ENCODE measurements at regions not wholly inside any gene's neighbourhood (a gene's known extent, or its start where the extent isn't known, plus 50 kb on each side); places are given as distances from the start of the nearest gene placed in this dataset.

- Mint-ChIP-seq H3K9me3 (ENCODE audit: unreplicated experiment) (no peaks in the 10 kb centered on the region), H3K36me3 (ENCODE audit: unreplicated experiment) (no peaks in the 10 kb centered on the region), H3K27ac (ENCODE audit: unreplicated experiment) (no peak overlapping the region), H3K27me3 (ENCODE audit: unreplicated experiment) (peaks cover 5% of the 10 kb centered on the region), H3K4me1 (ENCODE audit: low read depth, unreplicated experiment) (peaks cover 2% of the 10 kb centered on the region), H3K4me3 (ENCODE audit: unreplicated experiment) (no peak overlapping the region)
- DNase-seq = no peak
- TF ChIP-seq CTCF (IDR thresholded peaks at IDR 0.05; ENCODE audit: partially characterized antibody, unreplicated experiment) = no peak
Observed at GRCh38 chr5:173480896-173481295, 135.6 kb downstream of the BOD1 start.

- peaks cover 2% of the 10 kb centered on the region for H3K4me1 Mint-ChIP-seq (ENCODE audit: low read depth, unreplicated experiment)
- no peak overlapping the region for H3K27ac Mint-ChIP-seq (ENCODE audit: unreplicated experiment)
- no peak overlapping the region for H3K4me3 Mint-ChIP-seq (ENCODE audit: unreplicated experiment)
- TF ChIP-seq CTCF (IDR thresholded peaks at IDR 0.05; ENCODE audit: partially characterized antibody, unreplicated experiment) = no peak
- H3K9me3 Mint-ChIP-seq (ENCODE audit: unreplicated experiment) = no peaks in the 10 kb centered on the region
- no peak for DNase-seq
- H3K27me3 Mint-ChIP-seq (ENCODE audit: unreplicated experiment) = peaks cover 5% of the 10 kb centered on the region
- no peaks in the 10 kb centered on the region for H3K36me3 Mint-ChIP-seq (ENCODE audit: unreplicated experiment)
Observed at GRCh38 chr5:173479711-173480110, 136.7 kb downstream of the BOD1 start.

DNA sequence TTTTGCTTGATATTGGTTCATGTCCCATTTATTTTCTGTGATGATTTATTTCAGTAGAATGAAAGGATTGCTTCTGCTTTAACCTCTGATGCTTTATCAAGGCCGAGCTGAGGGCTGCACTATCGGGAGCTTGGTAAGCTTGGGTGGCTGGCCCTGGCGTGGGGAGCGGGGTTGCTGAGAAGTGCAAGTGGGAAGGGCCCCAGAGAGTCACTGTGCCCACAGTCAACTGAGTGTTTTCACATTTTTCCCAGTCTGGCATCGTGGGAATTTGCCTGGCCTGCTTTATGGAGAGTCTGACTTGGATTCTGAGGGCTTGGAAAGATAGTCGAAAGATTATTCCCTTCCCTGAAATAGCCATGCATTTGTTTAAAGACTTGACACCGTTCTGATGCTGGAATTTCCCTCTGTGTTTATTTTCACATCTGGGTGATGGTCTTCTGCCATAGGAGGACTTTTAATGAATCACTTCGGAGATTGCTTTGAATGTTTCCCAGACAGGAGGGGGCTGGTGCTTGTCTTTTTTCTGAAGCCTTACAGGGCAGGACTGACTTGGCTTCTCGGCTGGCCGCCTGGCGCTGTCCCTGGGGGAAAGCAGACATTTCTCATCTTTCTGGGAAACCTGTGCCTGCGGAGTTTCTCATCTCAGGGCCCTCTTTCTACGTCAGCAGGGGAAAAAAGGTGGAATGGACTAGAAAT is 139.0 kb downstream of the BOD1 start:
- peaks cover 2% of the 10 kb centered on the region for H3K4me1 Mint-ChIP-seq (ENCODE audit: low read depth, unreplicated experiment)
- H3K36me3 Mint-ChIP-seq (ENCODE audit: unreplicated experiment) = no peaks in the 10 kb centered on the region
- no peak for TF ChIP-seq CTCF (IDR thresholded peaks at IDR 0.05; ENCODE audit: partially characterized antibody, unreplicated experiment)

GRCh38 chr5:173475780-173476179 is 140.7 kb downstream of the BOD1 start:
- Mint-ChIP-seq H3K36me3 (ENCODE audit: unreplicated experiment) (no peaks in the 10 kb centered on the region), H3K27ac (ENCODE audit: unreplicated experiment) (no peak overlapping the region), H3K4me3 (ENCODE audit: unreplicated experiment) (no peak overlapping the region), H3K27me3 (ENCODE audit: unreplicated experiment) (peaks cover 2% of the 10 kb centered on the region), H3K9me3 (ENCODE audit: unreplicated experiment) (no peaks in the 10 kb centered on the region), H3K4me1 (ENCODE audit: low read depth, unreplicated experiment) (peaks cover 2% of the 10 kb centered on the region)
- DNase-seq = no peak
- no peak for TF ChIP-seq CTCF (IDR thresholded peaks at IDR 0.05; ENCODE audit: partially characterized antibody, unreplicated experiment)

More for the DNA sequence above, 139.0 kb downstream of the BOD1 start:
- Mint-ChIP-seq H3K9me3 (ENCODE audit: unreplicated experiment) (no peaks in the 10 kb centered on the region), H3K4me3 (ENCODE audit: unreplicated experiment) (no peak overlapping the region), H3K27me3 (ENCODE audit: unreplicated experiment) (peaks cover 2% of the 10 kb centered on the region), H3K27ac (ENCODE audit: unreplicated experiment) (no peak overlapping the region)
- no peak for DNase-seq

GRCh38 chr5:173474881-173475287 is 141.6 kb downstream of the BOD1 start:
- Mint-ChIP-seq H3K27me3 (ENCODE audit: unreplicated experiment) (peaks cover 2% of the 10 kb centered on the region), H3K4me3 (ENCODE audit: unreplicated experiment) (no peak overlapping the region), H3K9me3 (ENCODE audit: unreplicated experiment) (no peaks in the 10 kb centered on the region), H3K36me3 (ENCODE audit: unreplicated experiment) (no peaks in the 10 kb centered on the region), H3K27ac (ENCODE audit: unreplicated experiment) (no peak overlapping the region), H3K4me1 (ENCODE audit: low read depth, unreplicated experiment) (peaks cover 2% of the 10 kb centered on the region)
- DNase-seq = no peak
- TF ChIP-seq CTCF (IDR thresholded peaks at IDR 0.05; ENCODE audit: partially characterized antibody, unreplicated experiment) = no peak
